Neural cell (in vitro differentiated cells): ENCODE measurements at regions not wholly inside any gene's neighbourhood (a gene's known extent, or its start where the extent isn't known, plus 50 kb on each side); places are given as distances from the start of the nearest gene placed in this dataset.

Experiments used
- CTCF ChIP-seq: fragments of 450-650 bp; IDR thresholded peaks from 2 replicates; pipeline ENCODE4 v1.5.1; 2014; ENCODE audit warnings: antibody characterized with exemption, mild to moderate bottlenecking, moderate library complexity; ENCODE audit not compliant: poor library complexity, severe bottlenecking
- EP300 ChIP-seq: fragments of 450-650 bp; conservative IDR thresholded peaks from 2 replicates; pipeline ENCODE4 v1.6.1; 2014; ENCODE audit warnings: antibody characterized with exemption, mild to moderate bottlenecking, moderate library complexity; ENCODE audit not compliant: poor library complexity, severe bottlenecking
- EZH2 ChIP-seq: fragments of 200-600, 300-800 bp; shearing (Covaris generic), sonication (generic); IDR thresholded peaks from 2 replicates; pipeline ENCODE4 v1.6.1; 2014; ENCODE audit warnings: antibody characterized with exemption, low read length, borderline replicate concordance, mild to moderate bottlenecking; ENCODE audit not compliant: insufficient read depth, poor library complexity, severe bottlenecking
- POLR2AphosphoS5 ChIP-seq: IDR thresholded peaks from 2 replicates; pipeline ENCODE4 v1.6.1; 2012
- TAF1 ChIP-seq: IDR thresholded peaks from 2 replicates; pipeline ENCODE4 v1.6.1; 2012; ENCODE audit warnings: low read depth

GRCh38 chrX:142502441-142502840, 297.4 kb upstream of the MAGEC2 start:
- TF ChIP-seq CTCF (no peak), POLR2AphosphoS5 (no peak), EZH2 (no peak), EP300 (no peak), TAF1 (no peak)
